ENCODE measurements at regions not wholly inside any gene's neighbourhood (a gene's known extent, or its start where the extent isn't known, plus 50 kb on each side); places are given as distances from the start of the nearest gene placed in this dataset.

- H3K23ac ChIP-seq (ENCODE audit: low read length) = no peak overlapping the region
- no peak overlapping the region for H2BK120ac ChIP-seq (ENCODE audit: low read depth, low read length)
- H2BK5ac ChIP-seq (ENCODE audit: low read length) = no peak overlapping the region
- no CpG with 5 or more reads among the region's 8 CpGs for WGBS (ENCODE audit: extremely low coverage, insufficient coverage, low lambda C conversion rate)
- no peak overlapping the region for H3K9ac ChIP-seq (ENCODE audit: low read length)
- H2BK15ac ChIP-seq (replicated peaks; ENCODE audit: low read depth) = no peak overlapping the region
- H3K36me3 ChIP-seq (ENCODE audit: control insufficient read depth, insufficient read depth, low read length) = no peaks in the 10 kb centered on the region
- no peak overlapping the region for H3K56ac ChIP-seq (ENCODE audit: low read length)
- no peak overlapping the region for H3K4me3 ChIP-seq (ENCODE audit: low read length)
- no peak overlapping the region for H3K4ac ChIP-seq (ENCODE audit: low read depth, low read length)
- H4K5ac ChIP-seq (ENCODE audit: low read length) = no peak overlapping the region
- H3K27me3 ChIP-seq (ENCODE audit: insufficient read depth, low read length, poor library complexity) = no peaks in the 10 kb centered on the region
- H3K79me2 ChIP-seq (ENCODE audit: control insufficient read depth, insufficient read depth, low read length) = no peaks in the 10 kb centered on the region
- no peaks in the 10 kb centered on the region for H3K79me1 ChIP-seq (ENCODE audit: low read length)
- H3K4me2 ChIP-seq (ENCODE audit: low read length) = no peak overlapping the region
- H3K4me1 ChIP-seq (ENCODE audit: control insufficient read depth, low read depth, low read length) = no peaks in the 10 kb centered on the region
- H4K8ac ChIP-seq (ENCODE audit: low read depth, low read length) = no peak overlapping the region
- DNase-seq = no peak
- no peak overlapping the region for H2AK5ac ChIP-seq (ENCODE audit: low read length)
- no peak overlapping the region for H3K18ac ChIP-seq (ENCODE audit: low read length)
- H3K27ac ChIP-seq (ENCODE audit: low read depth, low read length) = no peak overlapping the region
Measured at GRCh38 chr14:54166049-54166950, 209.7 kb upstream of the BMP4 start.

- Histone ChIP-seq H3K4me1 (ENCODE audit: control insufficient read depth, low read depth, low read length) (no peaks in the 10 kb centered on the region), H3K18ac (ENCODE audit: low read length) (no peak overlapping the region), H3K79me2 (ENCODE audit: control insufficient read depth, insufficient read depth, low read length) (no peaks in the 10 kb centered on the region)
Measured at GRCh38 chr14:54168489-54168888, 211.9 kb upstream of the BMP4 start.

GRCh38 chr14:54169254-54169924, 212.8 kb upstream of the BMP4 start:
- H4K8ac ChIP-seq (ENCODE audit: low read depth, low read length) = no peak overlapping the region
- no peak overlapping the region for H2AK5ac ChIP-seq (ENCODE audit: low read length)
- H3K9ac ChIP-seq (ENCODE audit: low read length) = no peak overlapping the region
- H4K5ac ChIP-seq (ENCODE audit: low read length) = no peak overlapping the region
- no peak for DNase-seq
- no peak overlapping the region for H3K56ac ChIP-seq (ENCODE audit: low read length)
- H3K27me3 ChIP-seq (ENCODE audit: insufficient read depth, low read length, poor library complexity) = no peaks in the 10 kb centered on the region
- no peak overlapping the region for H3K18ac ChIP-seq (ENCODE audit: low read length)
- peaks cover 2% of the 10 kb centered on the region for H3K4me1 ChIP-seq (ENCODE audit: control insufficient read depth, low read depth, low read length)
- no peaks in the 10 kb centered on the region for H3K79me2 ChIP-seq (ENCODE audit: control insufficient read depth, insufficient read depth, low read length)
- H2BK120ac ChIP-seq (ENCODE audit: low read depth, low read length) = no peak overlapping the region
- no CpG with 5 or more reads among the region's 4 CpGs for WGBS (ENCODE audit: extremely low coverage, insufficient coverage, low lambda C conversion rate)
- no peak overlapping the region for H2BK15ac ChIP-seq (replicated peaks; ENCODE audit: low read depth)
- no peak overlapping the region for H2BK5ac ChIP-seq (ENCODE audit: low read length)
- H3K36me3 ChIP-seq (ENCODE audit: control insufficient read depth, insufficient read depth, low read length) = no peaks in the 10 kb centered on the region
- H3K4ac ChIP-seq (ENCODE audit: low read depth, low read length) = no peak overlapping the region
- H3K4me2 ChIP-seq (ENCODE audit: low read length) = no peak overlapping the region
- no peak overlapping the region for H3K27ac ChIP-seq (ENCODE audit: low read depth, low read length)
- H3K79me1 ChIP-seq (ENCODE audit: low read length) = no peaks in the 10 kb centered on the region
- H3K4me3 ChIP-seq (ENCODE audit: low read length) = no peak overlapping the region
- H3K23ac ChIP-seq (ENCODE audit: low read length) = no peak overlapping the region

More at GRCh38 chr14:54168489-54168888, 211.9 kb upstream of the BMP4 start:
- no peaks in the 10 kb centered on the region for H3K36me3 ChIP-seq (ENCODE audit: control insufficient read depth, insufficient read depth, low read length)
- no peaks in the 10 kb centered on the region for H3K79me1 ChIP-seq (ENCODE audit: low read length)
- H3K9ac ChIP-seq (ENCODE audit: low read length) = no peak overlapping the region
- no peak overlapping the region for H3K27ac ChIP-seq (ENCODE audit: low read depth, low read length)
- no peak overlapping the region for H4K8ac ChIP-seq (ENCODE audit: low read depth, low read length)
- DNase-seq = no peak
- no peak overlapping the region for H2BK120ac ChIP-seq (ENCODE audit: low read depth, low read length)
- no peak overlapping the region for H3K56ac ChIP-seq (ENCODE audit: low read length)
- no peak overlapping the region for H4K5ac ChIP-seq (ENCODE audit: low read length)
- H2BK15ac ChIP-seq (replicated peaks; ENCODE audit: low read depth) = no peak overlapping the region
- no peak overlapping the region for H3K4me3 ChIP-seq (ENCODE audit: low read length)
- H3K4ac ChIP-seq (ENCODE audit: low read depth, low read length) = no peak overlapping the region
- no peaks in the 10 kb centered on the region for H3K27me3 ChIP-seq (ENCODE audit: insufficient read depth, low read length, poor library complexity)
- no peak overlapping the region for H2AK5ac ChIP-seq (ENCODE audit: low read length)
- WGBS (ENCODE audit: extremely low coverage, insufficient coverage, low lambda C conversion rate) = no CpG with 5 or more reads among the region's 4 CpGs
- H3K4me2 ChIP-seq (ENCODE audit: low read length) = no peak overlapping the region
- no peak overlapping the region for H3K23ac ChIP-seq (ENCODE audit: low read length)
- no peak overlapping the region for H2BK5ac ChIP-seq (ENCODE audit: low read length)

GRCh38 chr14:54170301-54170700, 213.7 kb upstream of the BMP4 start:
- Histone ChIP-seq H3K4me3 (ENCODE audit: low read length) (no peak overlapping the region), H3K4me2 (ENCODE audit: low read length) (no peak overlapping the region), H2BK15ac (replicated peaks; ENCODE audit: low read depth) (no peak overlapping the region), H3K79me1 (ENCODE audit: low read length) (no peaks in the 10 kb centered on the region), H3K56ac (ENCODE audit: low read length) (no peak overlapping the region), H3K27ac (ENCODE audit: low read depth, low read length) (no peak overlapping the region), H3K36me3 (ENCODE audit: control insufficient read depth, insufficient read depth, low read length) (no peaks in the 10 kb centered on the region), H3K23ac (ENCODE audit: low read length) (no peak overlapping the region), H2BK120ac (ENCODE audit: low read depth, low read length) (no peak overlapping the region), H2AK5ac (ENCODE audit: low read length) (no peak overlapping the region), H2BK5ac (ENCODE audit: low read length) (no peak overlapping the region), H3K27me3 (ENCODE audit: insufficient read depth, low read length, poor library complexity) (no peaks in the 10 kb centered on the region), H3K4ac (ENCODE audit: low read depth, low read length) (no peak overlapping the region), H4K5ac (ENCODE audit: low read length) (no peak overlapping the region), H3K9ac (ENCODE audit: low read length) (no peak overlapping the region), H3K79me2 (ENCODE audit: control insufficient read depth, insufficient read depth, low read length) (no peaks in the 10 kb centered on the region), H3K18ac (ENCODE audit: low read length) (no peak overlapping the region), H4K8ac (ENCODE audit: low read depth, low read length) (no peak overlapping the region), H3K4me1 (ENCODE audit: control insufficient read depth, low read depth, low read length) (peaks cover 4% of the 10 kb centered on the region)
- no peak for DNase-seq

GRCh38 chr14:54172114-54172513, 215.5 kb upstream of the BMP4 start:
- Histone ChIP-seq H3K36me3 (ENCODE audit: control insufficient read depth, insufficient read depth, low read length) (no peaks in the 10 kb centered on the region), H3K27ac (ENCODE audit: low read depth, low read length) (no peak overlapping the region), H3K4me3 (ENCODE audit: low read length) (no peak overlapping the region), H2AK5ac (ENCODE audit: low read length) (no peak overlapping the region), H3K4ac (ENCODE audit: low read depth, low read length) (no peak overlapping the region), H3K9ac (ENCODE audit: low read length) (no peak overlapping the region), H2BK120ac (ENCODE audit: low read depth, low read length) (no peak overlapping the region), H3K23ac (ENCODE audit: low read length) (no peak overlapping the region), H3K4me1 (ENCODE audit: control insufficient read depth, low read depth, low read length) (peaks cover 4% of the 10 kb centered on the region), H2BK15ac (replicated peaks; ENCODE audit: low read depth) (no peak overlapping the region), H3K56ac (ENCODE audit: low read length) (no peak overlapping the region), H3K79me1 (ENCODE audit: low read length) (no peaks in the 10 kb centered on the region), H3K79me2 (ENCODE audit: control insufficient read depth, insufficient read depth, low read length) (no peaks in the 10 kb centered on the region), H2BK5ac (ENCODE audit: low read length) (no peak overlapping the region), H3K18ac (ENCODE audit: low read length) (no peak overlapping the region), H4K5ac (ENCODE audit: low read length) (no peak overlapping the region), H3K27me3 (ENCODE audit: insufficient read depth, low read length, poor library complexity) (no peaks in the 10 kb centered on the region), H3K4me2 (ENCODE audit: low read length) (no peak overlapping the region), H4K8ac (ENCODE audit: low read depth, low read length) (no peak overlapping the region)
- no CpG with 5 or more reads among the region's 3 CpGs for WGBS (ENCODE audit: extremely low coverage, insufficient coverage, low lambda C conversion rate)
- no peak for DNase-seq
